DND-41 (cell line): ENCODE measurements at regions not wholly inside any gene's neighbourhood (a gene's known extent, or its start where the extent isn't known, plus 50 kb on each side); places are given as distances from the start of the nearest gene placed in this dataset.

Experiments used
- EZH2 ChIP-seq: IDR thresholded peaks from 3 replicates; pipeline ENCODE4 v1.6.1; 2012; ENCODE audit warnings: borderline replicate concordance, low read depth, mild to moderate bottlenecking, moderate library complexity, low read length, inconsistent platforms; ENCODE audit not compliant: severe bottlenecking
- TF ChIP-seq, protein P1 (sequence below): IDR thresholded peaks from 2 replicates; pipeline ENCODE4 v1.5.1; 2012; ENCODE audit warnings: borderline replicate concordance, low read length, moderate library complexity, mild to moderate bottlenecking; ENCODE audit not compliant: poor library complexity, severe bottlenecking; ENCODE audit errors: extremely low read depth

- TF ChIP-seq, protein P1, sequence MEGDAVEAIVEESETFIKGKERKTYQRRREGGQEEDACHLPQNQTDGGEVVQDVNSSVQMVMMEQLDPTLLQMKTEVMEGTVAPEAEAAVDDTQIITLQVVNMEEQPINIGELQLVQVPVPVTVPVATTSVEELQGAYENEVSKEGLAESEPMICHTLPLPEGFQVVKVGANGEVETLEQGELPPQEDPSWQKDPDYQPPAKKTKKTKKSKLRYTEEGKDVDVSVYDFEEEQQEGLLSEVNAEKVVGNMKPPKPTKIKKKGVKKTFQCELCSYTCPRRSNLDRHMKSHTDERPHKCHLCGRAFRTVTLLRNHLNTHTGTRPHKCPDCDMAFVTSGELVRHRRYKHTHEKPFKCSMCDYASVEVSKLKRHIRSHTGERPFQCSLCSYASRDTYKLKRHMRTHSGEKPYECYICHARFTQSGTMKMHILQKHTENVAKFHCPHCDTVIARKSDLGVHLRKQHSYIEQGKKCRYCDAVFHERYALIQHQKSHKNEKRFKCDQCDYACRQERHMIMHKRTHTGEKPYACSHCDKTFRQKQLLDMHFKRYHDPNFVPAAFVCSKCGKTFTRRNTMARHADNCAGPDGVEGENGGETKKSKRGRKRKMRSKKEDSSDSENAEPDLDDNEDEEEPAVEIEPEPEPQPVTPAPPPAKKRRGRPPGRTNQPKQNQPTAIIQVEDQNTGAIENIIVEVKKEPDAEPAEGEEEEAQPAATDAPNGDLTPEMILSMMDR, result no peak
- TF ChIP-seq EZH2, result no peak
Measured at GRCh38 chr5:107294211-107294550, 376.6 kb downstream of the EFNA5 start.
